Mucosa of descending colon (tissue), 3 donors: ENCODE measurements at regions not wholly inside any gene's neighbourhood (a gene's known extent, or its start where the extent isn't known, plus 50 kb on each side); places are given as distances from the start of the nearest gene placed in this dataset.

Experiments used
- ATAC-seq: fragments of 200-7000 bp; cut with Tn5 transposase; one replicate; pipeline ENCODE4 v1.9.1; 2020; ENCODE audit warnings: mild to moderate bottlenecking, moderate library complexity
- DNase-seq, 3 donors: peaks; one replicate each; pipeline ENCODE4 v3.0.0-alpha.2; 2020
- H3K36me3 ChIP-seq: fragments of 200-600 bp; one replicate; pipeline ENCODE4 v1.8.0; 2021; ENCODE audit warnings: low read depth, mild to moderate bottlenecking
- H3K4me1 ChIP-seq: fragments of 200-600 bp; one replicate; pipeline ENCODE4 v1.8.0; 2021; ENCODE audit warnings: low read depth, mild to moderate bottlenecking
- H3K4me3 ChIP-seq: fragments of 200-600 bp; one replicate; pipeline ENCODE4 v1.8.0; 2021; ENCODE audit warnings: mild to moderate bottlenecking
- H3K9me3 ChIP-seq: fragments of 200-600 bp; one replicate; pipeline ENCODE4 v1.8.0; 2021; ENCODE audit warnings: mild to moderate bottlenecking
- intact Hi-C, 2 donors: fragments of 100-400 bp; cut with DNase I in 1 of 2; cut with micrococcal nuclease in 1 of 2; formaldehyde crosslinking; loops; one replicate each; pipeline versions ENCODE4 v1.11.0 to v1.11.1; 2022; cut with DNase I, micrococcal nuclease
- TF ChIP-seq, protein P1 (sequence below): fragments of 200-600 bp; IDR thresholded peaks from one replicate; pipeline ENCODE4 v1.8.0; 2022; ENCODE audit warnings: antibody characterized with exemption, mild to moderate bottlenecking
- donor health status: DM: no; HTN: no; CAD: no; lungs with moderate emphysema.
- donor health status: DM: no; HTN: no; CAD: no.
- donor health status: DM: no; HTN: yes; CAD: no.

DNA sequence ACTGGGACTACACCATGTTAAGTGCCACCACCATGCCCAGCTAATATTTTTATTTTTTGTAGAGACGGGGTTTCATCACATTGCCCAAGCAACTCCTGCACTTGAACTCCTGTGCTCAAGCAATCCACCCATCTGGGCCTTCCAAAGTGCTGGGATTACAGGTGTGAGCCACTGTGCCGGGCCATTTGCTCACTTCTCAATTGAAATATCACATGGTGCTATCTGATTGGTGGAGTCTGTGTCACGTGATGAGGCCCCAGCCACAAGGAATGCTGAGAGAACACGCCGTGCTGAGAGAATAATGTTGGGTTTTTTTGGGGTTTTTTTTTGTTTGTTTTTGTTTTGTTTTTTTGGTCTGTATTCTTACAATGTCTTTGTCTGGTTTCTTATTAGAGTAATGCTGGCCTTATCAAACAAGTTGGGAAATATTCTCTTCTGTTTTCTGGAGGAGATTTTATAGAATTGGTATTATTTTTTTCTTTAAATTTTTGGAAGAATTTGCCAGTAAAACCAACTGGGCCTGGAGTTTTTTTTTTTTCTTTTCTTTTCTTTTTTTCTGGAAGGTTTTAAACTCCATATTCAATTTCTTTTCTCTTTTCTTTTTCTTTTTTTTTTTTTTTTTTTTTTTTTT is 183.2 kb upstream of the KCNG1 start:
- intact Hi-C loops, result no loop called here
- ATAC-seq (no peak), DNase-seq (no peak)
- Histone ChIP-seq H3K4me3 (no peak overlapping the region), H3K4me1 (no peaks in the 10 kb centered on the region), H3K9me3 (no peaks in the 10 kb centered on the region), H3K36me3 (no peaks in the 10 kb centered on the region)
- TF ChIP-seq, protein P1, sequence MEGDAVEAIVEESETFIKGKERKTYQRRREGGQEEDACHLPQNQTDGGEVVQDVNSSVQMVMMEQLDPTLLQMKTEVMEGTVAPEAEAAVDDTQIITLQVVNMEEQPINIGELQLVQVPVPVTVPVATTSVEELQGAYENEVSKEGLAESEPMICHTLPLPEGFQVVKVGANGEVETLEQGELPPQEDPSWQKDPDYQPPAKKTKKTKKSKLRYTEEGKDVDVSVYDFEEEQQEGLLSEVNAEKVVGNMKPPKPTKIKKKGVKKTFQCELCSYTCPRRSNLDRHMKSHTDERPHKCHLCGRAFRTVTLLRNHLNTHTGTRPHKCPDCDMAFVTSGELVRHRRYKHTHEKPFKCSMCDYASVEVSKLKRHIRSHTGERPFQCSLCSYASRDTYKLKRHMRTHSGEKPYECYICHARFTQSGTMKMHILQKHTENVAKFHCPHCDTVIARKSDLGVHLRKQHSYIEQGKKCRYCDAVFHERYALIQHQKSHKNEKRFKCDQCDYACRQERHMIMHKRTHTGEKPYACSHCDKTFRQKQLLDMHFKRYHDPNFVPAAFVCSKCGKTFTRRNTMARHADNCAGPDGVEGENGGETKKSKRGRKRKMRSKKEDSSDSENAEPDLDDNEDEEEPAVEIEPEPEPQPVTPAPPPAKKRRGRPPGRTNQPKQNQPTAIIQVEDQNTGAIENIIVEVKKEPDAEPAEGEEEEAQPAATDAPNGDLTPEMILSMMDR, result no peak

DNA sequence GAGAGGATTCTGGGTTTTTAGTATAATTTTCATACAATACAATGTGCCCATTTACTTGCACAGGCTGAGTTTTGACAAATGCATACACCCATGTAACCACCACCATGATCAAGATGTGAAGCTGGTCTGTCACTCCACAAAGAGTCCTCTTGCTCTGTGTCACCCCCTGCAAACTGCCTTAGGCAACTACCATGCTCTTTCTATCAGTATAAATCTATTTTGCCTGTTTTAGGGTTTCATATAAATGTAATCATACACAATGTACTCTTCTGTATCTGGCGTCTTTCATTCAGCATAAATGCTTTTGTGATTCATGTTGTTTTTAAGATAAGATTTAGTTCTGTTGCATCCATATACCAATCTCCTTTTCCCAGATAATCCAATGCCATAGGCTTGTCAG is 181.9 kb upstream of the KCNG1 start:
- Histone ChIP-seq H3K4me3 (no peak overlapping the region), H3K4me1 (no peaks in the 10 kb centered on the region), H3K36me3 (no peaks in the 10 kb centered on the region), H3K9me3 (no peaks in the 10 kb centered on the region)
- intact Hi-C loops, result no loop called here
- ATAC-seq, result no peak
- no peak for DNase-seq
- TF ChIP-seq, protein P1, result no peak

DNA sequence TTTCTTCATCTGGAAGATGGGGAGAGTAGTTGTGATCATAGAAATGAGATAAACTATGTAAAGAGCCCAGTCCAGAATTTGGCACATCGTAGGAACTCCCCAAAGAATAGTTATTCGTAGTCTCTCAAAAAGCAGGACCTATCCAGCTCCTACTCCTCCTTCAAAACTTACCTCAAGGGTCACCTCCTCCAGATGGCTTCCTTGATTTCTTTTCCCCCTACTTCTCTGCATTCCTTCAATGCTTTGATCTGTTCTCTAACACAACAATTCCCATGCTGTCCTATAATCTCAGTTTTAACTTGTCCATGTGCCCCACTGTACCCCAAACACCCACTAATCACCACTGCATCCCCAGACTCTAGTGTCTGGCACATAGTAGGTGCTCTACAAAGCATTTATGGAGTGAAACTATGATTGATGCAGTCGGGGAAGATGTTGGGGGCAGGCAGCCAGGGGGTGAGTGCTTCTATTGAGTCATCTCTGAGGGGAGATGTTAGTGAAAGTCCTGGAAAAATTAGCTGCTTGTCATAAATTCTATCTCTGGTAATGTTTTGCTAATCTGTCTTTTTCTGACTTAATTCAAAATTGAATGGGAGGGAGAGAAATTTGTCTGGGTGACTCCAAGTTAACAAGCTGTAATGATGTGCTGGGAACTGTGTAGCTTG is 181.3 kb upstream of the KCNG1 start:
- ATAC-seq, result no peak
- Histone ChIP-seq H3K36me3 (no peaks in the 10 kb centered on the region), H3K4me3 (no peak overlapping the region), H3K4me1 (no peaks in the 10 kb centered on the region), H3K9me3 (no peaks in the 10 kb centered on the region)
- no peak for DNase-seq
- intact Hi-C loops, result no loop called here
- TF ChIP-seq, protein P1, result no peak

DNA sequence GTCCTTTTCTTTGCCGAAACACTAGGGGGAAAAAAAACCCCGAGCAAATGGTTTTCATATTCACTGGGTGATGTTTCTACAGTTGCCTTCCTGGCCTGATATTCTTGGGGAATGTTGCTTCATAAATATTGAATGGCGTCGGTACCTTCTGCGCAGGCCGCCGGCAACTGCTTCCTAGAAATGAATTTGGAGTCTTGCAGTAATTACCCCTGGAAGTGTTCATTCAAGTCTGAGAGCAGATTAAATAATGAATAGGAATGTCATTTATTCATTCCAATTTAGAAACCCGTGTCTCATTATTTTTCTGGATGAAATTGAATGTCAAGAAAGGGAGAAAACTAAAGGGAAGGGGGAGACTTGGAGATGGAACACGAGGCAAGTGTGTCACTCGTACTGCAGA is 179.4 kb upstream of the KCNG1 start:
- Histone ChIP-seq H3K9me3 (no peaks in the 10 kb centered on the region), H3K36me3 (no peaks in the 10 kb centered on the region), H3K4me1 (no peaks in the 10 kb centered on the region), H3K4me3 (no peak overlapping the region)
- no peak for ATAC-seq
- DNase-seq, result no peak
- intact Hi-C loops, result no loop called here
- TF ChIP-seq, protein P1, result no peak

DNA sequence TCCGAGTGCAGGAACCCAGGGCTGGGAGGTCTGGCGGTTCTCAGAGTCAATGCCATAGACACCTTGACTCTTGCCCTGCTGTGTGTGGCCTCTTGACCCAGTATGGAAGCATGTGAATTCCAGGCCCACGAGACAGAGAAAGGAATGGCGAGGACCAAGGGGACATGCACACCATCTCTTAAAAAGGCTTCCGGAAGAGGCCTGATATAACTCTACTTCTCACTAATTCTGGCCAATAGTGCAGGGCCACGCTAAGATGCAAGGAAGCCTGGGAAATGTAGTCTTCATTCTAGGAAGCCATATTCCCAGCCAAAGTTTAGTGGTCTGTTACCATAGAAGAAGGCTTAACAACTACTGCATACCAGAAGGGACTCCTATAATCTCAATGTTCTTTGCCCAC is 177.0 kb upstream of the KCNG1 start:
- DNase-seq (no peak), ATAC-seq (no peak)
- TF ChIP-seq, protein P1, result no peak
- intact Hi-C loops, result no loop called here
- Histone ChIP-seq H3K4me1 (no peaks in the 10 kb centered on the region), H3K36me3 (no peaks in the 10 kb centered on the region), H3K4me3 (no peak overlapping the region), H3K9me3 (no peaks in the 10 kb centered on the region)
